HG03280 (cell line): ENCODE measurements at regions not wholly inside any gene's neighbourhood (a gene's known extent, or its start where the extent isn't known, plus 50 kb on each side); places are given as distances from the start of the nearest gene placed in this dataset.

Source experiments
- ATAC-seq: cut with Tn5 transposase; IDR thresholded peaks from one replicate; pipeline ENCODE4 v1.9.1; 2021; ENCODE audit warnings: mild to moderate bottlenecking, moderate library complexity; ENCODE audit not compliant: unreplicated experiment

- ATAC-seq: no peak
These were observed 58.1 kb upstream of the AGBL1 start for GRCh38 chr15:86021281-86022264.

- ATAC-seq: no peak
These were observed 50.7 kb upstream of the AGBL1 start for GRCh38 chr15:86028961-86029360.
